ENCODE measurements at regions not wholly inside any gene's neighbourhood (a gene's known extent, or its start where the extent isn't known, plus 50 kb on each side); places are given as distances from the start of the nearest gene placed in this dataset.
"Not testable (repeated sequence)": the region's sequence is repeated elsewhere in the genome, so short reads cannot be mapped to it uniquely, and the experiment has no call there.

DNA sequence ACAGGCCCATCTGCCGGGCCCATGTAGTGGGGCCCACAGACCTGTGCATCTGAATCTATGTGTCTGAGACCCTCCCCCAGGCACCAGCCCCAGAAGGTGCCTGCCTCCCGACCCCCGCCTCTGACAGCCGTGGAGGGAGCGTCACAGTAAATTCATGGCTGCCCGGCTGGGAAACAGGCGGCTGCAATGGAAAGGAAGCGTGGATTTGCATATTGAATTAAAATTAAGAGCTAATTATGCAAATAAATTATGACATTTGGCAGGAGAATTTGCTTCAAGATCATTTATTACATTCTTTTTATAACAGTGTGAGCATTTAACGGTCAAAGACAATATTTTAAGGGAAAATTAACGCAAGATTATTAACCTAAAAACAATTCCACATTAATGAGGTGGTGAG, 92.3 kb downstream of the HIF1AN start:
- 87% methylated on average over 10 of the region's 10 CpGs for WGBS

DNA sequence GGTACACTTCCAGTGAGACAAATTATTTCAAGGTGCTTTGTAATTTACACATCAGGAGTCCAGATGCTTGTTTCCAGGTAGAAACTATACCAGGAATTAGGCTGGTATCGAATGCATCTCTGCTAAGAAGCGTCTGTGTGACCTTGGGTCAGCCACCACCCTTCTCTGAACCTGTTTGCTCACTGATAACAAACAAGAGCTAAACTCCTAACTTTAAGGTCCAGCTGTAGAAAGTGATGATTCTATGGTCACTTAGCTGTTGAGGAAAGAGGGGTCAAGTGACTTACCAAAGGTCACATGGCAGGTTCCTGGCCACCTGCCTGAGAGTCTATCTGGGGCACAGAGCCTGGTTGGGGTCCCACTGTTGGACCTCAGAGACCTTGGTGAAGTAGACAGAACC, 95.4 kb downstream of the HIF1AN start:
- TF ChIP-seq POLR2A (IDR thresholded peaks at IDR 0.05; ENCODE audit: low read depth) (no peak), POLR2AphosphoS5 (IDR thresholded peaks at IDR 0.05) (no peak), EP300 (IDR thresholded peaks at IDR 0.05) (no peak)
- TF ChIP-seq, protein P1, sequence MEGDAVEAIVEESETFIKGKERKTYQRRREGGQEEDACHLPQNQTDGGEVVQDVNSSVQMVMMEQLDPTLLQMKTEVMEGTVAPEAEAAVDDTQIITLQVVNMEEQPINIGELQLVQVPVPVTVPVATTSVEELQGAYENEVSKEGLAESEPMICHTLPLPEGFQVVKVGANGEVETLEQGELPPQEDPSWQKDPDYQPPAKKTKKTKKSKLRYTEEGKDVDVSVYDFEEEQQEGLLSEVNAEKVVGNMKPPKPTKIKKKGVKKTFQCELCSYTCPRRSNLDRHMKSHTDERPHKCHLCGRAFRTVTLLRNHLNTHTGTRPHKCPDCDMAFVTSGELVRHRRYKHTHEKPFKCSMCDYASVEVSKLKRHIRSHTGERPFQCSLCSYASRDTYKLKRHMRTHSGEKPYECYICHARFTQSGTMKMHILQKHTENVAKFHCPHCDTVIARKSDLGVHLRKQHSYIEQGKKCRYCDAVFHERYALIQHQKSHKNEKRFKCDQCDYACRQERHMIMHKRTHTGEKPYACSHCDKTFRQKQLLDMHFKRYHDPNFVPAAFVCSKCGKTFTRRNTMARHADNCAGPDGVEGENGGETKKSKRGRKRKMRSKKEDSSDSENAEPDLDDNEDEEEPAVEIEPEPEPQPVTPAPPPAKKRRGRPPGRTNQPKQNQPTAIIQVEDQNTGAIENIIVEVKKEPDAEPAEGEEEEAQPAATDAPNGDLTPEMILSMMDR (IDR thresholded peaks at IDR 0.05): no peak
- intact Hi-C loops (cut with DNase I): no loop called here
- no peak overlapping the region for H3K27ac ChIP-seq (replicated peaks in 1 of 4)
- no peak for DNase-seq (ENCODE audit: extremely low spot score)
- no peaks in the 10 kb centered on the region for H3K36me3 ChIP-seq
- 62% methylated on average over 2 of the region's 2 CpGs for WGBS
- H3K4me3 ChIP-seq: no peak overlapping the region
- H3K9me3 ChIP-seq: no peaks in the 10 kb centered on the region
- H3K27me3 ChIP-seq: peaks cover 0 to 69% (median 3%) of the 10 kb centered on the region in 4 donors
- H3K4me1 ChIP-seq: no peaks in the 10 kb centered on the region

More for the DNA sequence above, 92.3 kb downstream of the HIF1AN start:
- Histone ChIP-seq H3K36me3 (no peaks in the 10 kb centered on the region), H3K27me3 (peaks cover 0 to 93% (median 11%) of the 10 kb centered on the region in 4 donors), H3K4me1 (no peaks in the 10 kb centered on the region), H3K4me3 (no peak overlapping the region), H3K27ac (replicated peaks in 1 of 4) (no peak overlapping the region), H3K9me3 (no peaks in the 10 kb centered on the region)
- intact Hi-C loops (cut with DNase I): no loop called here
- no peak for DNase-seq (ENCODE audit: extremely low spot score)
- TF ChIP-seq EP300 (IDR thresholded peaks at IDR 0.05) (no peak), POLR2AphosphoS5 (IDR thresholded peaks at IDR 0.05) (no peak)

DNA sequence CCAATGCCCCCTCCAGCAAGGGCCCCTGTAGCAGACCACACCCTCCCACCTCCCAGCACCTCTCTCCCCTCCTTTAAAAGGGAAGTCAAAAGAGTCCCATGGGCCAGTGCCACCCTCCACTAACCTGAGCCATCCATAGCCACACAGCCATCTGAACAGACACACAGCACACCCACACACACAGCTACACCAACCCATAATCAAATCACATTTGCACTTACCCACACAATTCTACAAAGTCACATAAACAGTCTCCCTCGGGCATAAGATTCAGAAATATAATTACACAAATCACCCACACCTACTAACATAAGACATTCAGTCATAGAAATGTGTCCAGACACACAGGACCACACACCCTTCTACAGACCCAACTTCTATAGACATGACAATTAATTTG, 96.3 kb downstream of the HIF1AN start:
- Histone ChIP-seq H3K36me3 (no peaks in the 10 kb centered on the region), H3K9me3 (no peaks in the 10 kb centered on the region), H3K27me3 (peaks cover 0 to 73% (median 0%) of the 10 kb centered on the region in 4 donors), H3K4me1 (no peaks in the 10 kb centered on the region), H3K4me3 (no peak overlapping the region), H3K27ac (replicated peaks in 1 of 4) (no peak overlapping the region)
- intact Hi-C loops (cut with DNase I): no loop called here
- DNase-seq (ENCODE audit: extremely low spot score): no peak
- WGBS: 25% methylated on average over 1 of the region's 1 CpG
- TF ChIP-seq POLR2A (IDR thresholded peaks at IDR 0.05; ENCODE audit: low read depth): no peak
- no peak for TF ChIP-seq EP300 (IDR thresholded peaks at IDR 0.05)

DNA sequence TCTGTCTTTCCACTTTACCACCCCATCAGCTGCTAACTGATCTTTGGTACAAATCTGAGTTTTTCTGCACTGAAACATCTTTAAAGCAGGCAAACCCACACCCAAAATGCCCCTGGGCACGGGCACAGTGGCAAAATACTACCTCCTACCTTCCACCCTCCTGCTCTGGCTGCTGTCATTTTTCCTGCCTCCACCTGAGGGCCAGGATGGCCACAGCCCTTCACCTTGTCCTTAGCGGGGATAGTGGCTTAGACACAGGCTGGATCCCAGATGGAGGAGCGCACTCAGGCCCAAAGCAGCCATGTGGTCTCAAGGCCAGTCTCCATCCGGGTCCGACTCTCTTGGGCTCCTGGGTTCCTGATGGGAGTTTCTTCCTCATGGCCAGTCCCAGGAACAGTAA, 98.3 kb downstream of the HIF1AN start:
- no peaks in the 10 kb centered on the region for H3K36me3 ChIP-seq
- 88% methylated on average over 4 of the region's 5 CpGs for WGBS

DNA sequence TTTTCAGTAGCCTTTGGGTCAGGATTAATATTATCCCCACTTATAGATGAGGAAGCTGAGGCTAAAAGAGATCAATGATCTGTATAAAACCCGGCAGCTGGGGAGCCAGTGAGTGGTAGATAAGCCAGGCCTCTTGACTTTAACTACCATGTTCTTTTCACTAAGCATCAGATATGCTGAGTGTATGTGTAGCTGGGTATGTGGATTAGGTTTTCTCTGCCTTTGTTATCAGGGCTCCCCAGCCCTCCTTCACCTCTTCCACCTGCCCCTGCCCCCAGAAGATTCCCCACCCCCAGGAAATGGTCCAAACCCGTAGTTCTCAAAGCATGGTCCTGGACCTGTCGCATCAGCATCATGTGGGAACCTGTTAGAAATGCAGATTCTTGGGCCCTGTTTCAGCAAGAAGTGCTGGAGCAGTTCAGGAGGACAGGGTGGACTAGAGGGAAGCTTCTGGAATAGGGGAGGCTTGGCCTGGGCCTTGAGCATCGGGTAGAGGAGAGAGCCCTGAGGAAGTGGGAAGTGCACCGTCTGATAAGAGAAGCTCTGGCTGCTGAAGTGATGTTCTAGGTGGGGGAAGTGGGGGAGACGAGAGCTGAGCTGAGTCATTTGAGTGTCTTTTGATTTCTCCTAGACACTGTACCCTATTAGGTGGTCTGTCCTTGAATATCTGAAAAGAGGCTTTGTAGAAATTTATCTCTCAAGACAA, 101.3 kb downstream of the HIF1AN start:
- peaks cover 0 to 73% (median 0%) of the 10 kb centered on the region in 4 donors for H3K27me3 ChIP-seq
- no peaks in the 10 kb centered on the region for H3K36me3 ChIP-seq
- no peaks in the 10 kb centered on the region for H3K9me3 ChIP-seq
- no peak overlapping the region for H3K4me3 ChIP-seq
- no peak for DNase-seq (ENCODE audit: extremely low spot score)
- WGBS: 52% methylated on average over 6 of the region's 6 CpGs
- H3K27ac ChIP-seq (replicated peaks in 1 of 4): no peak overlapping the region
- no peaks in the 10 kb centered on the region for H3K4me1 ChIP-seq
- TF ChIP-seq EP300 (IDR thresholded peaks at IDR 0.05) (no peak), POLR2AphosphoS5 (IDR thresholded peaks at IDR 0.05) (no peak)
- TF ChIP-seq, protein P1 (IDR thresholded peaks at IDR 0.05): no peak
- intact Hi-C loops (cut with DNase I): no loop called here

More for the DNA sequence above, 98.3 kb downstream of the HIF1AN start:
- H3K27ac ChIP-seq (replicated peaks in 1 of 4): no peak overlapping the region
- no peak overlapping the region for H3K4me3 ChIP-seq
- peaks cover 0 to 73% (median 0%) of the 10 kb centered on the region in 4 donors for H3K27me3 ChIP-seq
- TF ChIP-seq EP300 (IDR thresholded peaks at IDR 0.05) (no peak), POLR2A (IDR thresholded peaks at IDR 0.05; ENCODE audit: low read depth) (no peak)
- TF ChIP-seq, protein P1 (IDR thresholded peaks at IDR 0.05): no peak
- no peaks in the 10 kb centered on the region for H3K9me3 ChIP-seq
- intact Hi-C loops (cut with DNase I): no loop called here
- no peak for DNase-seq (ENCODE audit: extremely low spot score)
- no peaks in the 10 kb centered on the region for H3K4me1 ChIP-seq

DNA sequence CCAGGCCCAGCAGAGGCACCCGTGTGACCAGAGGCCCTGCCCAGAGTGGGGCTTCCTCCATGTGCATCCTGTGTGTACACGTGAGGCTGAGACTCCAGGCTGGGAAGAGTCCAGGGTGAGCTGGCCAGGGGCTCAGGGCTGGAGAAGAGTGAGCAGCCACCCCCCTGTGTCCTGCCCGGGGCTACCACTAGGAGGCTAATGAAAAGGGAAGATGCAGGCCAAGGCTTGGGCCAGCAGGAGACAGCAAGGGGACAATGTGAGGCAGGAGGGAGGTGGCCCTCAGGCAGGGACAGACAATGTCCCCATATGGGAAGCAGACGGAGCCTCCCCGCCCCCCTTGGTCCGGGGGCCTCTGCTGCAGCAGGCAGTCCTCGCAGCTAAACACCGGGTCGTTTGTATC, 102.0 kb downstream of the HIF1AN start:
- no peak overlapping the region for H3K27ac ChIP-seq (replicated peaks in 1 of 4)
- H3K4me1 ChIP-seq: no peaks in the 10 kb centered on the region
- no peak for DNase-seq (ENCODE audit: extremely low spot score)
- TF ChIP-seq POLR2A (IDR thresholded peaks at IDR 0.05; ENCODE audit: low read depth): no peak
- TF ChIP-seq, protein P1 (IDR thresholded peaks at IDR 0.05): no peak
- TF ChIP-seq POLR2AphosphoS5 (IDR thresholded peaks at IDR 0.05): no peak
- TF ChIP-seq EP300 (IDR thresholded peaks at IDR 0.05): no peak
- 35% methylated on average over 2 of the region's 9 CpGs for WGBS
- H3K9me3 ChIP-seq: no peaks in the 10 kb centered on the region
- no peak overlapping the region for H3K4me3 ChIP-seq
- H3K27me3 ChIP-seq: peaks cover 0 to 73% (median 0%) of the 10 kb centered on the region in 4 donors
- intact Hi-C loops (cut with DNase I): no loop called here
- H3K36me3 ChIP-seq: no peaks in the 10 kb centered on the region

DNA sequence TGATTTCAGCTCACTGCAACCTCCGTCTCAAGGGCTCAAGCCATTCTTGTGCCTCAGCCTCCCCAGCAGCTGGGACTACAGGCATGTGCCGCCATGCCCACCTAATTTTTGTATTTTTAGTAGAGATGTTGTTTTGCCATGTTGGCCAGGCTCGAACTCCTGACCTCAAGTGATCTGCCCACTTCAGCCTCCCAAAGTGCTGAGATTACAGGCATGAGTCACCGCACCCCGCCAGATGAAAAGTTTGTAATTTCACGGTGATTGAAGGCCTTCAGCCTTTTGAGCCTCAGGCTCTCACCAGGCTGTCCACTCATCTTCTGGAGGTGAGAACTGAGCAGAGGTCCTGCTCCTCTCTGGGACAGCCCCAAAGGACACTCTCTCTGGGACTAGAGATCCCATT, 103.2 kb downstream of the HIF1AN start:
- H3K36me3 ChIP-seq; H3K9me3 ChIP-seq; H3K27ac ChIP-seq (replicated peaks in 1 of 4); DNase-seq (ENCODE audit: extremely low spot score); H3K4me1 ChIP-seq; H3K4me3 ChIP-seq; intact Hi-C loops (cut with DNase I): not testable (repeated sequence)
- WGBS: 89% methylated on average over 4 of the region's 6 CpGs
- H3K27me3 ChIP-seq: peaks cover 0 to 80% (median 0%) of the 10 kb centered on the region in 4 donors
